Jurkat, Clone E6-1 (cell line): ENCODE measurements at regions not wholly inside any gene's neighbourhood (a gene's known extent, or its start where the extent isn't known, plus 50 kb on each side); places are given as distances from the start of the nearest gene placed in this dataset.

Source experiments
- DNase-seq: peaks from one replicate; pipeline ENCODE4 v3.0.0-alpha.2; 2011; ENCODE audit warnings: low read depth, low spot score
- H3K4me3 ChIP-seq: 2 replicates; pipeline ENCODE4 v1.5.1; 2011; ENCODE audit warnings: mild to moderate bottlenecking, low read length, control low read depth, moderate library complexity

- no peak overlapping the region for H3K4me3 ChIP-seq
- DNase-seq = peak; percentile 95
These were observed 325.8 kb upstream of the ZMIZ1 start for GRCh38 chr10:78742730-78743615.

- no peak for DNase-seq
- H3K4me3 ChIP-seq = no peak overlapping the region
These were observed 324.7 kb upstream of the ZMIZ1 start for GRCh38 chr10:78744056-78744455.

GRCh38 chr10:78744491-78745090, 324.2 kb upstream of the ZMIZ1 start:
- no peak for DNase-seq
- H3K4me3 ChIP-seq = no peak overlapping the region

GRCh38 chr10:78745441-78745840, 323.3 kb upstream of the ZMIZ1 start:
- H3K4me3 ChIP-seq = no peak overlapping the region
- DNase-seq = no peak

GRCh38 chr10:78746155-78746763, 322.5 kb upstream of the ZMIZ1 start:
- no peak overlapping the region for H3K4me3 ChIP-seq

GRCh38 chr10:78747401-78748234, 321.1 kb upstream of the ZMIZ1 start:
- DNase-seq = no peak
- H3K4me3 ChIP-seq = no peak overlapping the region

More at GRCh38 chr10:78746155-78746763, 322.5 kb upstream of the ZMIZ1 start:
- no peak for DNase-seq

- H3K4me3 ChIP-seq = no peak overlapping the region
- DNase-seq = no peak
These were observed 320.6 kb upstream of the ZMIZ1 start for GRCh38 chr10:78748235-78748533.

GRCh38 chr10:78749200-78749599, 319.6 kb upstream of the ZMIZ1 start:
- H3K4me3 ChIP-seq = no peak overlapping the region
- no peak for DNase-seq

- peak; percentile 82 for DNase-seq
These were observed 318.9 kb upstream of the ZMIZ1 start for GRCh38 chr10:78749898-78750297.

GRCh38 chr10:78750418-78750817, 318.3 kb upstream of the ZMIZ1 start:
- no peak overlapping the region for H3K4me3 ChIP-seq
- no peak for DNase-seq

More at GRCh38 chr10:78749898-78750297, 318.9 kb upstream of the ZMIZ1 start:
- no peak overlapping the region for H3K4me3 ChIP-seq

- no peak for DNase-seq
- no peak overlapping the region for H3K4me3 ChIP-seq
These were observed 317.1 kb upstream of the ZMIZ1 start for GRCh38 chr10:78751716-78752115.

- DNase-seq = no peak
- no peak overlapping the region for H3K4me3 ChIP-seq
These were observed 316.5 kb upstream of the ZMIZ1 start for GRCh38 chr10:78752221-78752620.

- H3K4me3 ChIP-seq = no peak overlapping the region
- no peak for DNase-seq
These were observed 316.1 kb upstream of the ZMIZ1 start for GRCh38 chr10:78752708-78753107.

- no peak for DNase-seq
- H3K4me3 ChIP-seq = no peak overlapping the region
These were observed 314.3 kb upstream of the ZMIZ1 start for GRCh38 chr10:78754269-78755062.

- no peak for DNase-seq
- no peak overlapping the region for H3K4me3 ChIP-seq
These were observed 313.6 kb upstream of the ZMIZ1 start for GRCh38 chr10:78755063-78755701.

- no peak overlapping the region for H3K4me3 ChIP-seq
- no peak for DNase-seq
These were observed 312.8 kb upstream of the ZMIZ1 start for GRCh38 chr10:78755877-78756455.

GRCh38 chr10:78756604-78757343, 312.0 kb upstream of the ZMIZ1 start:
- DNase-seq = no peak

More at GRCh38 chr10:78756604-78757343, 312.0 kb upstream of the ZMIZ1 start:
- no peak overlapping the region for H3K4me3 ChIP-seq
